GM12873 (cell line): ENCODE measurements at regions not wholly inside any gene's neighbourhood (a gene's known extent, or its start where the extent isn't known, plus 50 kb on each side); places are given as distances from the start of the nearest gene placed in this dataset.

Experiments used
- TF ChIP-seq, protein P1 (sequence below): IDR thresholded peaks from 2 replicates; pipeline ENCODE4 v1.5.1; 2012; ENCODE audit warnings: low read depth, mild to moderate bottlenecking, moderate library complexity, low read length, control low read depth; ENCODE audit not compliant: insufficient read depth; ENCODE audit errors: missing control alignments

DNA sequence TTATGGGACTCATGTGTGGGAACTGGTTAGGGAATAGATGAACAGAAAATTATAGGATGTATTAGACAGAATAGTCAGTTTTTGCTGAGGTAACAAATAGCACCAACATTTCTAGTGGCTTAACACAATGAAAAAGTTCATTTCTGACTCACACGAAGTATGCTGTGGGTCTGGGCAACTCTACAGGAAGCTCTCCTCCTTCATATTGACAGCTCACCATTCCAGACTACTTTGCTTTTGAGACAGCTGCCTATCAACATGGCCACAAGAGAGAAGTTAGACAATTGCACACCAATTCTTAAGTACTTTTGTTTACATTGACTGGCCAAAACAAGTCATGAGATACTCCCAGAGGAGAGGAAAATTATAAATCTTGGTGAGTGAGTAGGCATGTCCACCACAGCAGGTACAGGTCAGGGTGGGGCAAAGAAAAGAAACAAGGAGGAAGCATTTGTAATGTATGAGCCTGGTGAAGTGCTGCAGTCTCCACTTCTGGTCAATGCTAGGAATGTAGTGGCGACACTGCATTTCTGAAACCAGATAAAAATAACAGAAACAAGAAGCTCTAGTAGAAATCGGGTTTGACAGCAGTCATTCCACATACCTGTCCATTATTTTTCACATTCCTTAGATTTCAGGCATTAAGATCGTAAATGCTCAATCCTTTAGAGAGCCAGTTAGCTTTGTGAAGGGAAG lies 141.6 kb downstream of the ICOS start:
- TF ChIP-seq, protein P1, sequence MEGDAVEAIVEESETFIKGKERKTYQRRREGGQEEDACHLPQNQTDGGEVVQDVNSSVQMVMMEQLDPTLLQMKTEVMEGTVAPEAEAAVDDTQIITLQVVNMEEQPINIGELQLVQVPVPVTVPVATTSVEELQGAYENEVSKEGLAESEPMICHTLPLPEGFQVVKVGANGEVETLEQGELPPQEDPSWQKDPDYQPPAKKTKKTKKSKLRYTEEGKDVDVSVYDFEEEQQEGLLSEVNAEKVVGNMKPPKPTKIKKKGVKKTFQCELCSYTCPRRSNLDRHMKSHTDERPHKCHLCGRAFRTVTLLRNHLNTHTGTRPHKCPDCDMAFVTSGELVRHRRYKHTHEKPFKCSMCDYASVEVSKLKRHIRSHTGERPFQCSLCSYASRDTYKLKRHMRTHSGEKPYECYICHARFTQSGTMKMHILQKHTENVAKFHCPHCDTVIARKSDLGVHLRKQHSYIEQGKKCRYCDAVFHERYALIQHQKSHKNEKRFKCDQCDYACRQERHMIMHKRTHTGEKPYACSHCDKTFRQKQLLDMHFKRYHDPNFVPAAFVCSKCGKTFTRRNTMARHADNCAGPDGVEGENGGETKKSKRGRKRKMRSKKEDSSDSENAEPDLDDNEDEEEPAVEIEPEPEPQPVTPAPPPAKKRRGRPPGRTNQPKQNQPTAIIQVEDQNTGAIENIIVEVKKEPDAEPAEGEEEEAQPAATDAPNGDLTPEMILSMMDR, result no peak

DNA sequence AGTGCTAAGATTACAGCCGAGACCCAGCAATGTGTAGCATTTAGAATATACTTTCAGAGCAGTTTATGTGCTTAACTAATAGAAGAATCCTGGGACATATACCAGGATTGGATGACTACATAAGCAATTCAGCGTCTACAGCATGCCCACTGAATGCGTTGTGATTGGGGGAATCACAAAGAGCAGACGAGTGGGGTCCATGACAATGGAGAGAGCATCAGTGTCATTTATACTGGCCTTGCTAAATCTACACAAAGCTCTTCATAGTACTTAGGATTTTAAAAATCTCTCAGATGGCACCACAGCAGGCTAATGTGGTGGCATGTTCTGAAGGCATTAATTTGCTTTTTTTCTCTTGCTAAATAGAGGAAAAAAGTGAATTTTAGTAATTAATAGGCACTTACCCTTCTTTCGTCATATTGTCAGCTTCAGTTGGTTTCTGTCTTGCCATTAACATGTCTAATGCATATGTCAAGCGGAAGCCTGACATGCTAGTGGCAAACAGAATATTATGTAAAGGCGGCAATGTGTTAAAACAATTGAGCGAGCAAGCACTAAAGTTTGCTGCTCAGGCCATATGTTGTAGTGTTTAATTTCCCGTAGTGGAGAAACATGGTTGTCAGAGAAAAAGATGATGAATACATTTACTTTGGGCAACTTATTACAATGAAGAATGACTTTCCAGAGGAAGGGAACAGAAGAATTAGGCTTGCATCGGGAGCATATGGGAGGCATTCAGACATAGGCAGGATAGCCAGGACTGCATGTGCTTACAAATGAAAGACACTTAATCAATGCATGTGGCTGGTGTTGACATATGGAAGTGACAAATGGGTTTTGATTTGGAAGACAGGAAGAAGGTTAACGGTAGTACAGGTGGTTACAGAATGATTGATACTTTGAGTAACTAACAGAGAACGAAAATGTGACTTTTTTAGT lies 145.2 kb downstream of the ICOS start:
- TF ChIP-seq, protein P1, result no peak

DNA sequence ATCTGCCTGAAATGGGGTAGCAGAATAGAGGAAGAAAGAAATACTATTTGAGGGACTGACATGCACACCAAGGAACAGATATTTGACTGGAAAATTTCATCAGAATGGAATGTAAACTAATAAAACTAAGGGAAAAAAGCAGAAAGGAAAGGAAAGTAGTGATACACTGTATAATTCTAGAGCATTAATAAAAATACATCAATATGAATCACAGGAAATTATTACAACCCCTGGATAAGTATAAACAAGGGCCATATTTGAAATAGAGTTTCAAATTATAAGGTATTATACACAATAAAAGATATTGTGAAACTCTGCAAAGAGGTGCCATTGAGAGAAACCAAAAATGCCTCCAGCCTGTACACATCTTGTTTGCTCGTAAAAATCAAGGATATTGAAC lies 149.6 kb downstream of the ICOS start:
- TF ChIP-seq, protein P1, result no peak

DNA sequence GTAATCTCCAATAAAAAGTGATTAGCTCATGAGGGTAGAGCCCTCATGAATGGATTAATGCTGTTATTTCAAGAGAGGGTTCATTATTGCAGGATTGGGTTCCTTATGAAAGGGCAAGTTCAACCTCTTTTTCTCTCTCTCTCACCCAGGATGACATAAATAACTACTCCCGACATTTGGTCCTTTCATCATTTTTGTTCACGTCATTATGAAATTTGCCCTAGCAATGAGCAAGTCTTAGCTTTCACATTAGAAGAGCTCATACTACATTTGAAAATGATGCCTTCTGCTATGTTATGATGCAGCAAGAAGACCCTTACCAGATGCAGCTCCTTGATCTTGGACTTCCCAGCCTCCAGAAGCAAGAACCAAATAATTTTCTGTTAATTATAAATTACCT lies 152.5 kb downstream of the ICOS start:
- TF ChIP-seq, protein P1, result no peak

DNA sequence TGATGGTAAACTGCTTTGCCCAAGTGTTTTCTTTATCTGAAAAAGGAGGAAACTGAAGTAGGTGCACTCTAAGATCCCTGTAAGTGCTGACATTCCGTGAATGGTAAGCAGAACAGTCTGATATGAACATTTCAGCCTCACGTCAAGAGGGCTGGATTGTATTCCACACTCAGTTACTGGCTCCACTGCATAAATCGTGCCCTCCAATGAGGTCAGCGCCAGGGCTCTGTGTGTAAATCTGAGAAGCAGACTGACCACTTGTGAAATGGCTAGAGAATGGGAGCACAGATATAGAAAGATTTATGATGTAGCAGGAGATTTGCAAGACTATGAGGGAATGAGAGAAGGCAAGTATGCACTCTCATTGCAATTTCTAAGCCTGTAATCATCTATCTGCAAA lies 153.0 kb downstream of the ICOS start:
- TF ChIP-seq, protein P1, result no peak

DNA sequence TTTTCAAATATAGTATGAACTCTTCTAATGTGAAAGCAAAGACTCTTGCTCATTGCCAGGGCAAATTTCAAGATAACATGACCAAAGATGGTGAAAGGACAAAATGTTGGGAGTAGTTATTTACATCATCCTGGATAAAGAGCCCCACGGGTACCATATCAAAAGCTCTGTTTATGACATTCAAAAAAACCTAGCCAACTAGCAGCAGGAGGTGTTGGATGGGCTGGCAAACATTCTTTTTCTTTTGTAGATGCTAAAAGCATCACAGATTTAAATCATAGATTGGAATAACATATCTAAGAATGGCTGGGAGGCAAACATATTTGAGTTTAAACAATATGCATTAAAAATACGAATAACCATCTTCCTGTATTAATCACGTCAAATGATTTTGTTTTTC lies 153.5 kb downstream of the ICOS start:
- TF ChIP-seq, protein P1, result no peak

DNA sequence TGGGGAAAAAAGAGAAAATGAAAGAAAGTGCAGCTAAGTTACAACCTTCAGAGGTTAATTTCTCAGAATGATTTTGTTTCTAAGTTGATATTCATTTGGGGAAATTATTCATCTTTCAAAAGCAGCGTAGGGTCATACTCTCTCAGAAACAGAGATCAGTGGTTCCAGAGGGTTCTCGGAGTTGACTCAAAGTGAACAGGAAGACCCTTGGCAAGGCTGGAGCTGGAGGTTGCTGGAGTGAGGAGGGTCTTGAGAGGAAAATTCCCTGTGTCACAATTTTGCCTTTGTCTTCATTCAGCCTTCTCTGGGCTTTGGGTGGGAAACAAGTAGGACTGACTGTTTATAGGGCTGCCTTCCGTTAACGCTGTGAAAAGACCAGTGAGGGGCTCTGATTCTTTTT lies 168.2 kb downstream of the ICOS start:
- TF ChIP-seq, protein P1, result no peak
